ENCODE measurements at regions not wholly inside any gene's neighbourhood (a gene's known extent, or its start where the extent isn't known, plus 50 kb on each side); places are given as distances from the start of the nearest gene placed in this dataset.
A peak's percentile ranks its signal among the peaks of the same experiment; 100 is the strongest.

DNA sequence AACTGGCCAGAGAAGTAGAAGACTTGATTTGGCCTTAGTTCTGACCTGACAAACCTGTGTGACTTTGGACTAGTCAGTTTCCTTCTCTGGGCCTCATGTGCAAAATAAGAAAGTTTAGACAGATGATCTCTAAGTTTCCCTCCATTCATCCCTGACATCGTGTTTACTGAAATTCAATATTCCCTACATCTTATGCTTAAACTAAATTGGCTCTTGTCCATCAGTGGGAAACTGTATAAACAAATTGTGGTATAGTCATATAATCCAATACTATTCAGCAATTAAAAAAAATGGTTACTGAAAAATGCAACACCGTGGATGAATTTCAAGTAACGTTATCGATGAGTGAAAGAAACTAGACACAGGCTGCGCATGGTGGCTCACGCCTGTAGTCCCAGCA lies 64.4 kb upstream of the HRH1 start:
- H3K4me3 ChIP-seq (ENCODE audit: low read length): no peak overlapping the region
- no peaks in the 10 kb centered on the region for H3K9me3 ChIP-seq (ENCODE audit: control insufficient read depth, low read length)
- DNase-seq (no peak), ATAC-seq (no peak)
- 92% methylated on average over 6 of the region's 6 CpGs for WGBS
- H3K4me1 ChIP-seq (ENCODE audit: control insufficient read depth, insufficient read depth, low read length): no peaks in the 10 kb centered on the region
- no peaks in the 10 kb centered on the region for H3K27me3 ChIP-seq (ENCODE audit: control insufficient read depth, insufficient read depth)
- no peak overlapping the region for H3K27ac ChIP-seq (ENCODE audit: low read length)
- intact Hi-C loops (cut with DNase I): no loop called here

DNA sequence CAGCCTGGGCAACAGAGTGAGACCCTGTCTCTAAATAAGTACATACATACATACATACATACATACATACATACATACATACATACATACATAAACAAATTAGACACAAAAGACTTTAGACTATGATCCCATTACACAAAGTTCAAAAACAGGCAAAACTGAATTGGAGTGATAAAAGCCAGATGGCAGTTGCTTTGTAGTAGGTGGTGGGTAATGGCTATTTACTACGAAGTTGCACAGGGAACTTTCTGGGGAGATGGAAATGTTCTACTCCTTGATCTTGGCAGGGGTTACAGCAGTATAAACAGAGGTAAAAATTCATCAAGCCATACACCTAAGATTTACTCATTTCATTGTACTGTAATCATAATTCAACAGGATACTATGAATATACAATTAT lies 63.7 kb upstream of the HRH1 start:
- Histone ChIP-seq H3K4me3 (ENCODE audit: low read length) (no peak overlapping the region), H3K9me3 (ENCODE audit: control insufficient read depth, low read length) (no peaks in the 10 kb centered on the region), H3K4me1 (ENCODE audit: control insufficient read depth, insufficient read depth, low read length) (no peaks in the 10 kb centered on the region), H3K27me3 (ENCODE audit: control insufficient read depth, insufficient read depth) (no peaks in the 10 kb centered on the region), H3K27ac (ENCODE audit: low read length) (no peak overlapping the region)
- intact Hi-C loops (cut with DNase I): no loop called here
- WGBS: 37% methylated on average over 1 of the region's 1 CpG
- DNase-seq: no peak
- ATAC-seq: no peak

DNA sequence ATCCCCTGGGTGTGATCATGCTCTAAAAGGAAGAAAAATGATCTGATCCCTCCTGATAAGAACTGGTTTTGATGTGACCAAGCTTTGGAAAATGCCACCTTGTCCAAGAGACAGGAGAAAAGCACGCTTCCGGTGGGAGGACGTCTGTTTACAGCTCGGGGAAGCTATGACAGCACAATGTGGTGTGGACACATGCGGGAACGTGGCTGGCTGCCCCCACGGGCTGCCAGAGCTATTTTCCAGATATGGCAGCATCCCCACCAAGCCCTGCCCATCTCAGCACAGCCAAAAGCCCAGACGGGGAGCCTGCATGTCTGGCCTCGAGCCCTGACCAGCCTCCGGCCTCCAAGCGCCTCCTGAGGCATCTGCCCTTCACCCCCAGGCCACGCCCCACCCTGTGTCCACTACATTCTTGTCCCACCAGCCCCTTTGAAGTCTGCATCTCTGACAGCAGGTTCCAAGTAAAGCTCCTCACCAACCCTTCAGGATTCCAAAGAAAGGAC lies 63.2 kb upstream of the HRH1 start:
- intact Hi-C loops (cut with DNase I): no loop called here
- no peaks in the 10 kb centered on the region for H3K4me1 ChIP-seq (ENCODE audit: control insufficient read depth, insufficient read depth, low read length)
- H3K4me3 ChIP-seq (ENCODE audit: low read length): no peak overlapping the region
- H3K9me3 ChIP-seq (ENCODE audit: control insufficient read depth, low read length): no peaks in the 10 kb centered on the region
- ATAC-seq (peak; percentile 28 to 43), DNase-seq (peak; percentile 38 to 69 (median 54))
- WGBS: 31% methylated on average over 12 of the region's 12 CpGs
- no peak overlapping the region for H3K27ac ChIP-seq (ENCODE audit: low read length)
- H3K27me3 ChIP-seq (ENCODE audit: control insufficient read depth, insufficient read depth): no peaks in the 10 kb centered on the region

DNA sequence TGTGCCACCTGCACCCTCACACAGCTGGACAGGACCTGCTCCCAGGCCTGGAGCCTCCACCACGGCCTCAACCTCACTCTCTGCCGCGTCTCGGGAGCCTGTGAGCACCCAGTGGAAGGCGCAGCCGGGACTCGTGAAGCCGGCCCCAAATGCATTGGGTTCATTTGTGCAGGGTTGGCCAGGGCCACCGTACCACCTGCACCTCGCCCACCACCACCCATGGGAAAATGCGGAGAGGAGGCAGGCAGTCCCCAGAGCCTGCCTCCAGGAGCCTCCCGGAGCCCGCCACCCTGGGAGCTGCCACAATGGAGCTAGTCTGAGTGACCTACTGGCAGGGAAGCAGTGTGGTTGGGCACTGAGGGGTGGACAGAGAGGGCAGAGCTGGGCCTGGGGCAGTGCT lies 62.5 kb upstream of the HRH1 start:
- no peaks in the 10 kb centered on the region for H3K4me1 ChIP-seq (ENCODE audit: control insufficient read depth, insufficient read depth, low read length)
- H3K9me3 ChIP-seq (ENCODE audit: control insufficient read depth, low read length): no peaks in the 10 kb centered on the region
- ATAC-seq (no peak), DNase-seq (no peak)
- no peak overlapping the region for H3K4me3 ChIP-seq (ENCODE audit: low read length)
- intact Hi-C loops (cut with DNase I): no loop called here
- WGBS: 82% methylated on average over 13 of the region's 13 CpGs
- H3K27ac ChIP-seq (ENCODE audit: low read length): no peak overlapping the region
- H3K27me3 ChIP-seq (ENCODE audit: control insufficient read depth, insufficient read depth): no peaks in the 10 kb centered on the region

DNA sequence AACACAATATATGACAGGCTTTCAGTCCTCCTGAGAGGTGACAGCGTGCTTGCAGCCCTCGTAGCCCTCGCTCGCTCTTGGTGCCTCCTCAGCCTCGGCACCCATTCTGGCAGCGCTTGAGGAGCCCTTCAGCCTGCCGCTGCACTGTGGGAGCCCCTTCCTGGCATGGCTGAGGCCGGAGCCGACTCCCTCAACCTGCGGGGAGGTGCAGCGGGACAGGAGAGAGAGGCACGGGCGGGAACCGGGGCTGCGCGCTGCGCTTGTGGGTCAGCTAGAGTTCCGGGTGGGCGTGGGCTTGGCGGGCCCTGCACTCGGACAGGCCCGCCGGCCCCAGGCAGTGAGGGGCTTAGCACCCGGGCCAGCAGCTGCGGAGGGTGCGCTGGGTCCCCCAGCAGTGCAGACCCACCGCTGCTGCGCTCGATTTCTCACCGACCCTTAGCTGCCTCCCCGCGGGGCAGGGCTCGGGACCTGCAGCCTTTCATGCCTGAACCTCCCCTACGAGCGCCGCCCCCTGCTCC lies 60.4 kb upstream of the HRH1 start:
- H3K4me1 ChIP-seq (ENCODE audit: control insufficient read depth, insufficient read depth, low read length): no peaks in the 10 kb centered on the region
- H3K27me3 ChIP-seq (ENCODE audit: control insufficient read depth, insufficient read depth): no peaks in the 10 kb centered on the region
- no peaks in the 10 kb centered on the region for H3K9me3 ChIP-seq (ENCODE audit: control insufficient read depth, low read length)
- intact Hi-C loops (cut with DNase I): no loop called here
- H3K4me3 ChIP-seq (ENCODE audit: low read length): no peak overlapping the region
- ATAC-seq (no peak), DNase-seq (no peak)
- WGBS: 96% methylated on average over 36 of the region's 36 CpGs
- H3K27ac ChIP-seq (ENCODE audit: low read length): no peak overlapping the region

DNA sequence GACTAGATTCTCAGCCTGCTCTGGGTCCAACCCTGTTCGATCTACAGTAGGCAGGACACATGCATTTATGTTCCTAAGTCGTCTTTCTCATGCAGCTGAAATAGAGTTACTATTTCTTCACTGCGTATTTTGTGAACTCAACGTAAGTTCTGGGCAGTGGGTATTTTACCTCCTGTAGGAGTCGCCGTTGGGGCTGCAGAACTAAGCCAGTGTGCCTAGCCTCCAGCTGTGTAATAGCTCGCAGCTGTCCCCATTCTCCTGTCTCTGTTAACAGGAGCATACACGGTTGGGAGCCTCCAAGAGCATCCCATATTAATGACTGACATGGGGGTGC lies 58.4 kb upstream of the HRH1 start:
- WGBS: 66% methylated on average over 8 of the region's 8 CpGs
- ATAC-seq: peak; percentile 22 to 31
- intact Hi-C loops (cut with DNase I): no loop called here

DNA sequence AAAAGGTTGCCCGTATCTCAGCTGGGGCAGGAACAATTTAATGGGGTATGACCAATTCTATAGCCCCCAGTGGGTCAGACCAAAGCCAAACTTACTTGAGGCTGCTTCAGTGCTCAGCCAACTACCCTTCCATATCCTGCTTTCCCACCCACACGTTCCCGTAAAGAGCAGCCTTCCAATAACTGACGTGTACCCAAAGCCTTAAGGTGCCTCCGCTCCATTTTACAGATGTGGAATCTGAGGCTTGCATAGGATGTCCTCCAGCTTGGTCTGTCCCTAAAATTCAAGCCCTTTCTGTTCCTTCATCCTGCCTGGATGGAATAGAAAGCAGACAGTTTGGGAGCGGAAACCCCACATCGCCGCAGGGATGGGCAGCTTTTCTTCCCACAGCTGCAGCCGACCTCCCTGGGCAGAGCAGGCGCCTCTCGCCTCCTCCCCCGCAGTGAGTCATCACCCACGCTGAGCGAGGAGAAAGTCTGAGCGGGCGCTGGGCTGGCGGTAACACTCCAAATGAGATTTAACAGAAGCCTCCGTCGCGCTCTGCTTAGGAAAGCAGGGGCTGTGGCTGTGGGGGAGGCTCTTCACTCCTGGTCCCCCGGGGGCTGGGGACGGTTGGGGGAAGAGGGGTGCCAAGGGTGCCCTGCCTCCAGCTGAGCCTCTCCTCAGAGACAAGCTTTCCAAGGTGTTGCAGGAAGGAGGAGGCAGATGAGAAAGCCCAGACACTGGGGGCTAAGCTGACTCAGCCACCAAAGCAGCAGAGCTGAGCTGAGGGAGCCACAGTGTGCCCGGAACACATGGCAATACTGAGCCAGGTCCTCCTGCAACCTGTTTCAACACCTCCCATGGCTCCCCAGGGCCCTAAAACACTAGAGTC lies 57.8 kb upstream of the HRH1 start:
- 10% methylated on average over 23 of the region's 23 CpGs for WGBS
- H3K27ac ChIP-seq (ENCODE audit: low read length): no peak overlapping the region
- DNase-seq (peak; percentile 86 to 87 (median 86)), ATAC-seq (peak; percentile 95 to 97)
- H3K4me1 ChIP-seq (ENCODE audit: control insufficient read depth, insufficient read depth, low read length): no peaks in the 10 kb centered on the region
- intact Hi-C loops (cut with DNase I): no loop called here
- no peaks in the 10 kb centered on the region for H3K27me3 ChIP-seq (ENCODE audit: control insufficient read depth, insufficient read depth)
- no peaks in the 10 kb centered on the region for H3K9me3 ChIP-seq (ENCODE audit: control insufficient read depth, low read length)
- H3K4me3 ChIP-seq (ENCODE audit: low read length): peak overlapping the region; percentile 13

More for the DNA sequence above, 58.4 kb upstream of the HRH1 start:
- H3K27ac ChIP-seq (ENCODE audit: low read length): no peak overlapping the region
- H3K9me3 ChIP-seq (ENCODE audit: control insufficient read depth, low read length): no peaks in the 10 kb centered on the region
- no peaks in the 10 kb centered on the region for H3K4me1 ChIP-seq (ENCODE audit: control insufficient read depth, insufficient read depth, low read length)
- DNase-seq: no peak
- no peaks in the 10 kb centered on the region for H3K27me3 ChIP-seq (ENCODE audit: control insufficient read depth, insufficient read depth)
- no peak overlapping the region for H3K4me3 ChIP-seq (ENCODE audit: low read length)

DNA sequence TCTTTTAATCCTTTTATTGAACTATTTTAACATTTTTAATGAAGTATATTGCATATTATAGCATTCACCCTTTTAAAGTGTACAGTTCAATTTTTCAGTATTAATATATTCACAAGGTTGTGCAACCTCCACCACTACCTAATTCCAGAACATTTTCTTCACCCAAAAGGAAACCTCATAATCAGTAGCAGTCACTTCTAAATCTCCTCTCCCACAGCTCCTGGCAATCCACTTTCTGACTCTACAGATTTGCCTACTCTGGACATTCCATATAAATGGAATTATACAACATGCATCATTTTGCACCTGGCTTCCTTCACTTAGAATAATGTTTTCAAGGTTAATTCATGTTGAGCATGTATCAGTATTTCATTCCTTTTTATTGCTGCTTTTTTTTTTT lies 55.0 kb upstream of the HRH1 start:
- no peak for ATAC-seq
- no peak overlapping the region for H3K4me3 ChIP-seq (ENCODE audit: low read length)
- no peaks in the 10 kb centered on the region for H3K27me3 ChIP-seq (ENCODE audit: control insufficient read depth, insufficient read depth)
- intact Hi-C loops (cut with DNase I): no loop called here
- DNase-seq: no peak
- H3K4me1 ChIP-seq (ENCODE audit: control insufficient read depth, insufficient read depth, low read length): no peaks in the 10 kb centered on the region
- H3K9me3 ChIP-seq (ENCODE audit: control insufficient read depth, low read length): no peaks in the 10 kb centered on the region
- no peak overlapping the region for H3K27ac ChIP-seq (ENCODE audit: low read length)

Measured in right cardiac atrium (tissue), 5 donors.